IMR-90 (cell line): ENCODE measurements at regions not wholly inside any gene's neighbourhood (a gene's known extent, or its start where the extent isn't known, plus 50 kb on each side); places are given as distances from the start of the nearest gene placed in this dataset.
"Not testable (repeated sequence)": the region's sequence is repeated elsewhere in the genome, so short reads cannot be mapped to it uniquely, and the experiment has no call there.

Source experiments
- ATAC-seq: fragments of 200-7000 bp; cut with Tn5 transposase; 2 replicates; pipeline ENCODE4 v1.9.1; 2020; ENCODE audit warnings: low read depth, mild to moderate bottlenecking, moderate library complexity
- BruUV-seq: library from RNA; stranded (reverse); fragments of 400-500 nt; replicated peaks from 2 replicates; lab custom pipeline; 2021; lab: Mats Ljungman, UMichigan
- CTCF ChIA-PET: fragments of 300-600 bp; formaldehyde crosslinking; extraction: SDS; loops from one replicate; lab custom pipeline; 2021; ENCODE audit warnings: antibody characterized with exemption; lab: Yijun Ruan, JAX
- POLR2A ChIA-PET: fragments of 300-600 bp; sonication (Branson Sonifier 250); formaldehyde crosslinking; loops from one replicate; lab custom pipeline; 2022; ENCODE audit warnings: antibody characterized with exemption; ENCODE audit not compliant: unreplicated experiment; lab: Charles Lee
- DNase-seq: peaks from one replicate; pipeline ENCODE4 v3.0.0; 2013
- H2AFZ ChIP-seq: replicated peaks from 2 replicates; pipeline ENCODE3; 2013; ENCODE audit warnings: low read length, mild to moderate bottlenecking; ENCODE audit not compliant: poor library complexity
- H2AK5ac ChIP-seq: 2 replicates; pipeline ENCODE4 v1.6.1; 2013; ENCODE audit warnings: low read depth, low read length, inconsistent platforms
- H2AK9ac ChIP-seq: replicated peaks from 2 replicates; pipeline ENCODE3; 2013; ENCODE audit warnings: mild to moderate bottlenecking, low read depth, low read length, moderate library complexity; ENCODE audit not compliant: poor library complexity
- H2BK120ac ChIP-seq: 2 replicates; pipeline ENCODE4 v1.6.1; 2013; ENCODE audit warnings: low read depth, low read length, inconsistent platforms
- H2BK15ac ChIP-seq: 3 replicates; pipeline ENCODE4 v1.6.1; 2013; ENCODE audit warnings: low read depth, low read length, inconsistent platforms
- H2BK20ac ChIP-seq: 2 replicates; pipeline ENCODE4 v1.6.1; 2013; ENCODE audit warnings: low read depth, mild to moderate bottlenecking, inconsistent platforms, low read length, moderate library complexity
- H2BK5ac ChIP-seq: 2 replicates; pipeline ENCODE4 v1.6.1; 2013; ENCODE audit warnings: mild to moderate bottlenecking, low read depth, low read length, inconsistent platforms; ENCODE audit not compliant: poor library complexity, severe bottlenecking
- H3K14ac ChIP-seq: replicated peaks from 2 replicates; pipeline ENCODE4 v1.6.1; 2013; ENCODE audit warnings: low read depth, low read length, inconsistent platforms
- H3K18ac ChIP-seq: 2 replicates; pipeline ENCODE4 v1.6.1; 2013; ENCODE audit warnings: low read depth, low read length, control low read depth
- H3K23ac ChIP-seq: 2 replicates; pipeline ENCODE4 v1.6.1; 2013; ENCODE audit warnings: low read depth, low read length, inconsistent platforms
- H3K27ac ChIP-seq: 2 replicates; pipeline ENCODE4 v1.5.1; 2013; ENCODE audit warnings: mild to moderate bottlenecking, control low read depth, low read length; ENCODE audit not compliant: insufficient read depth
- H3K27me3 ChIP-seq: 2 replicates; pipeline ENCODE4 v1.6.1; 2013; ENCODE audit warnings: low read length; ENCODE audit not compliant: control insufficient read depth, insufficient read depth
- H3K36me3 ChIP-seq: 2 replicates; pipeline ENCODE4 v1.6.1; 2013; ENCODE audit warnings: low read length, mixed read lengths; ENCODE audit not compliant: control insufficient read depth, insufficient read depth
- H3K4ac ChIP-seq: 2 replicates; pipeline ENCODE4 v1.6.1; 2013; ENCODE audit warnings: low read depth, low read length, inconsistent platforms
- H3K4me1 ChIP-seq: 2 replicates; pipeline ENCODE4 v1.6.1; 2013; ENCODE audit warnings: low read length, mixed read lengths; ENCODE audit not compliant: control insufficient read depth, insufficient read depth
- H3K4me2 ChIP-seq: 2 replicates; pipeline ENCODE4 v1.6.1; 2013; ENCODE audit warnings: low read depth, mild to moderate bottlenecking, control low read depth, low read length, moderate library complexity
- H3K4me3 ChIP-seq: 2 replicates; pipeline ENCODE4 v1.5.1; 2013; ENCODE audit warnings: low read depth, mild to moderate bottlenecking, control low read depth, low read length, moderate library complexity; ENCODE audit not compliant: insufficient read depth
- H3K56ac ChIP-seq: 2 replicates; pipeline ENCODE4 v1.6.1; 2013; ENCODE audit warnings: low read length, inconsistent platforms; ENCODE audit not compliant: insufficient read depth; ENCODE audit errors: extremely low read depth
- H3K79me1 ChIP-seq, 2 experiments: 2 replicates each; pipeline ENCODE4 v1.6.1; 2013; ENCODE audit warnings: low read length in 2 of 2, inconsistent platforms in 1 of 2, low read depth in 1 of 2
- H3K9ac ChIP-seq: 2 replicates; pipeline ENCODE4 v1.6.1; 2013; ENCODE audit warnings: low read depth, low read length, control low read depth
- H3K9me1 ChIP-seq: 2 replicates; pipeline ENCODE4 v1.6.1; 2013; ENCODE audit warnings: low read length, inconsistent platforms; ENCODE audit not compliant: insufficient read depth
- H3K9me3 ChIP-seq: 2 replicates; pipeline ENCODE4 v1.6.1; 2013; ENCODE audit warnings: low read length; ENCODE audit not compliant: control insufficient read depth, insufficient read depth
- H4K20me1 ChIP-seq: 2 replicates; pipeline ENCODE4 v1.6.1; 2013; ENCODE audit warnings: low read length, inconsistent platforms; ENCODE audit not compliant: insufficient read depth
- H4K5ac ChIP-seq: 2 replicates; pipeline ENCODE4 v1.6.1; 2013; ENCODE audit warnings: mild to moderate bottlenecking, low read depth, low read length, control low read depth
- H4K8ac ChIP-seq, 2 experiments: 2 replicates each; pipeline ENCODE4 v1.6.1; 2013; ENCODE audit warnings: low read depth in 2 of 2, low read length in 2 of 2, control low read depth in 1 of 2, inconsistent platforms in 1 of 2
- H4K91ac ChIP-seq: 2 replicates; pipeline ENCODE4 v1.6.1; 2013; ENCODE audit warnings: low read depth, low read length, inconsistent platforms; ENCODE audit not compliant: insufficient read depth
- BHLHE40 ChIP-seq: fragments of 150-350 bp; IDR thresholded peaks from 2 replicates; pipeline ENCODE4 v1.6.1; 2016; ENCODE audit warnings: mild to moderate bottlenecking, low read depth, low read length
- CEBPB ChIP-seq: IDR thresholded peaks from 2 replicates; pipeline ENCODE4 v1.6.1; 2012; ENCODE audit warnings: low read depth, low read length, improper control_type of control experiment
- FOS ChIP-seq: fragments of 150-350 bp; IDR thresholded peaks from 2 replicates; pipeline ENCODE4 v1.6.1; 2016; ENCODE audit warnings: low read depth, low read length
- MAFK ChIP-seq: IDR thresholded peaks from 2 replicates; pipeline ENCODE4 v1.6.1; 2012; ENCODE audit warnings: low read depth, low read length, improper control_type of control experiment
- MAZ ChIP-seq: IDR thresholded peaks from 2 replicates; pipeline ENCODE4 v1.6.1; 2012; ENCODE audit warnings: low read depth, mild to moderate bottlenecking, low read length, improper control_type of control experiment, moderate library complexity, borderline replicate concordance
- MXI1 ChIP-seq: IDR thresholded peaks from 2 replicates; pipeline ENCODE4 v1.6.1; 2012; ENCODE audit warnings: low read depth, mild to moderate bottlenecking, low read length, moderate library complexity, borderline replicate concordance
- NFE2L2 ChIP-seq: fragments of 150-350 bp; IDR thresholded peaks from 2 replicates; pipeline ENCODE4 v1.6.1; 2016; ENCODE audit warnings: low read depth, mild to moderate bottlenecking, low read length
- POLR2A ChIP-seq: IDR thresholded peaks from 2 replicates; pipeline ENCODE4 v1.6.1; 2012; ENCODE audit warnings: mild to moderate bottlenecking, low read depth, low read length
- SMC3 ChIP-seq: fragments of 150-350 bp; IDR thresholded peaks from 2 replicates; pipeline ENCODE4 v1.6.1; 2016; ENCODE audit warnings: low read depth, mild to moderate bottlenecking, antibody characterized with exemption, low read length, moderate library complexity
- WGBS, 2 experiments: methylation state at CpG; one replicate each; pipeline versions ENCODE4 v1.1.5 to v1.1.7; 2013; ENCODE audit warnings: missing lambda C conversion rate in 2 of 2; ENCODE audit not compliant: insufficient read length in 1 of 2; ENCODE audit errors: extremely low coverage in 2 of 2; 5-methylcytosine and 5-hydroxymethylcytosine counted together
- dilution Hi-C: fragments of 300-500 bp; cut with HindIII; formaldehyde crosslinking; loops from one replicate; pipeline ENCODE4 v1.14.3; 2018; ENCODE audit warnings: low sequenced_read_pairs; ENCODE audit not compliant: unreplicated experiment
- in situ Hi-C: fragments of 300-500 bp; cut with MboI; formaldehyde crosslinking; loops from 3 replicates; pipeline ENCODE4 v1.14.3; 2019; ENCODE audit warnings: low sequenced_read_pairs, inconsistent platforms, mixed read lengths
- intact Hi-C: fragments of 100-400 bp; cut with micrococcal nuclease; formaldehyde crosslinking; loops from 2 replicates; pipeline ENCODE4 v1.10.0; 2022
- TF ChIP-seq, protein P1 (sequence below): fragments of 150-350 bp; IDR thresholded peaks from 2 replicates; pipeline ENCODE4 v1.6.1; 2016; ENCODE audit warnings: low read depth, mild to moderate bottlenecking, low read length, moderate library complexity, borderline replicate concordance

DNA sequence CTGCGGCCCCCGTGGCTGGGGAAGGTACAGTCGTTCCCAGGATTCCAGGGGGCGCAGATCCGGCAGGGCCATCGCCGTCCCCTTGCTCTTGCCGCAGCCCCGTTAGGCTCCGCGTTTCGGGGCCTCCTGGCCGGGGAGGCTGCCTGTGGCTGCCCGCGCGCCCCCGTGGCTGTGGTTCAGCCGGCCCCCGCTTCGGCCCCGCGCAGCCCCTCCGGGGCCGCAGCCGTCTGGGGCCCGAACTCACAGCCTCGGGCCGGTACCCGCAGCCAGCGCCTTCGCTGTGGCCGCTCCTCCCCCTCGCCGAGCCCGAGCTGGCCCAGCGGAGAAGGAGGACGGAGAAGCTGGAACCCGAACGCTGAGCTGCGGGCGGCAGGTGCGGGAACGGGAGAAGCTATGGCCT lies 1826.9 kb upstream of the DEFB115 start:
- ATAC-seq: no peak
- Histone ChIP-seq H4K20me1 (no peaks in the 10 kb centered on the region), H3K9me1 (no peaks in the 10 kb centered on the region), H3K18ac (no peak overlapping the region), H3K4me3 (no peak overlapping the region), H3K56ac (no peak overlapping the region), H3K9ac (no peak overlapping the region), H3K4me2 (no peak overlapping the region), H3K14ac (no peak overlapping the region), H2AK9ac (no peak overlapping the region), H2BK5ac (no peak overlapping the region), H2BK20ac (no peak overlapping the region), H4K91ac (no peak overlapping the region), H3K36me3 (no peaks in the 10 kb centered on the region), H3K27me3 (no peaks in the 10 kb centered on the region), H3K9me3 (peaks cover 3% of the 10 kb centered on the region; the same call in 1 of the 2 replicates), H3K79me1 (no peaks in the 10 kb centered on the region), H2AK5ac (no peak overlapping the region), H3K4me1 (no peaks in the 10 kb centered on the region), H3K27ac (no peak overlapping the region), H4K8ac (no peak overlapping the region), H3K23ac (no peak overlapping the region), H3K4ac (no peak overlapping the region), H4K5ac (no peak overlapping the region), H2BK120ac (no peak overlapping the region), H2AFZ (no peak overlapping the region), H2BK15ac (no peak overlapping the region)
- TF ChIP-seq CEBPB (no peak), BHLHE40 (no peak), SMC3 (no peak), MAFK (no peak), MXI1 (no peak), POLR2A (no peak), NFE2L2 (no peak), FOS (no peak), MAZ (no peak)
- TF ChIP-seq, protein P1, sequence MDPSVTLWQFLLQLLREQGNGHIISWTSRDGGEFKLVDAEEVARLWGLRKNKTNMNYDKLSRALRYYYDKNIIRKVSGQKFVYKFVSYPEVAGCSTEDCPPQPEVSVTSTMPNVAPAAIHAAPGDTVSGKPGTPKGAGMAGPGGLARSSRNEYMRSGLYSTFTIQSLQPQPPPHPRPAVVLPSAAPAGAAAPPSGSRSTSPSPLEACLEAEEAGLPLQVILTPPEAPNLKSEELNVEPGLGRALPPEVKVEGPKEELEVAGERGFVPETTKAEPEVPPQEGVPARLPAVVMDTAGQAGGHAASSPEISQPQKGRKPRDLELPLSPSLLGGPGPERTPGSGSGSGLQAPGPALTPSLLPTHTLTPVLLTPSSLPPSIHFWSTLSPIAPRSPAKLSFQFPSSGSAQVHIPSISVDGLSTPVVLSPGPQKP: no peak
- intact Hi-C loops: no loop called here
- ChIA-PET POLR2A (no interaction called here), CTCF (no interaction called here)
- dilution Hi-C loops: no loop called here
- in situ Hi-C loops: no loop called here
- no TSS peak for BruUV-seq
- WGBS, 2 experiments: 43% methylated on average over 11 of the region's 43 CpGs; no CpG with 5 or more reads in 1 of the 2 experiments
- DNase-seq: no peak

DNA sequence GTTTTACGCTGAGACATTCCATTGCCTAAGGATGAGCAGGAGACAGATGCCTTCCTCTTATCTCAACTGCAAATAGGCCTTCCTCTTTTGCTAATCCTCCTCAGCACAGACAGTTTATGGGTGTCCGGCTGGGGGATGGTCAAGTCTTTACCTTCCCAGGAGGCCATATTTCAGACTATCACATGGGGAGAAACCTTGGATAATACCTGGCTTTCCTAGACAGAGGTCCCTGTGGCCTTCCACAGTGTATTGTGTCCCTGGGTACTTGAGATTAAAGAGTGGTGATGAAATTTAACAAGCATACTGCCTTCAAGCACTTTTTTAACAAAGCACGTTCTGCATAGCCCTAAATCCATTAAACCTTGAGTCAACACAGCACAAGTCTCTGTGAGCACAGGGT lies 1816.7 kb upstream of the DEFB115 start:
- ATAC-seq, H3K18ac ChIP-seq, H4K8ac ChIP-seq, H2BK120ac ChIP-seq, POLR2A ChIA-PET, H4K20me1 ChIP-seq, H2AK5ac ChIP-seq, H3K4ac ChIP-seq, H3K14ac ChIP-seq, H3K4me2 ChIP-seq, H4K5ac ChIP-seq, H3K27me3 ChIP-seq, H3K9me1 ChIP-seq, H3K79me1 ChIP-seq, DNase-seq, intact Hi-C loops, H2BK20ac ChIP-seq, dilution Hi-C loops, H2AFZ ChIP-seq, H3K9ac ChIP-seq, H3K23ac ChIP-seq, H3K36me3 ChIP-seq, in situ Hi-C loops, CTCF ChIA-PET, H2AK9ac ChIP-seq, H3K4me1 ChIP-seq, H2BK15ac ChIP-seq, BruUV-seq, H4K91ac ChIP-seq, H3K27ac ChIP-seq, H3K56ac ChIP-seq, H3K4me3 ChIP-seq, H2BK5ac ChIP-seq, H3K9me3 ChIP-seq: not testable (repeated sequence)
- WGBS, 2 experiments: no CpG with 5 or more reads among the region's 3 CpGs
